A549 (cell line): ENCODE measurements at regions not wholly inside any gene's neighbourhood (a gene's known extent, or its start where the extent isn't known, plus 50 kb on each side); places are given as distances from the start of the nearest gene placed in this dataset.

Experiments used
- ATAC-seq, 2 experiments: fragments of 200-7000 bp in 1 of 2; fragments of >200 bp in 1 of 2; cut with Nextera tagmentation in 1 of 2; cut with Tn5 transposase in 1 of 2; 3 replicates each; pipeline versions ENCODE4 v1.8.0 to v1.9.1; 2018 to 2020; ENCODE audit warnings: mild to moderate bottlenecking in 1 of 2, moderate library complexity in 1 of 2
- CTCF ChIA-PET: fragments of 300-600 bp; sonication (Branson Sonifier 250); formaldehyde crosslinking; extraction: SDS; loops from one replicate; lab custom pipeline; 2021; ENCODE audit warnings: antibody characterized with exemption, inconsistent platforms; lab: Yijun Ruan, JAX
- POLR2A ChIA-PET: fragments of 350-600 bp; formaldehyde crosslinking; extraction: SDS; loops from one replicate; lab custom pipeline; 2021; ENCODE audit warnings: antibody characterized with exemption, inconsistent platforms; lab: Yijun Ruan, JAX
- DNase-seq, 2 experiments: peaks; one replicate each; pipeline versions ENCODE4 v3.0.0 to v3.0.0-alpha.2; 2011 to 2016; ENCODE audit warnings: low read depth in 1 of 2, low spot score in 1 of 2
- FAIRE-seq: peaks from 2 replicates; lab custom pipeline; 2011; peaks lifted over from hg19 to GRCh38; lab: Jason Lieb, UNC
- H3K27ac ChIP-seq, 2 experiments: fragments of >200 bp; sonication (Bioruptor Twin); formaldehyde crosslinking; 3 replicates each; pipeline ENCODE4 v1.5.1; 2016 to 2017
- H3K4me1 ChIP-seq: fragments of >200 bp; sonication (Bioruptor Twin); formaldehyde crosslinking; 3 replicates; pipeline ENCODE4 v1.6.1; 2016
- H3K4me2 ChIP-seq: fragments of >200 bp; sonication (Bioruptor Twin); formaldehyde crosslinking; 3 replicates; pipeline ENCODE4 v1.6.1; 2016
- H3K4me3 ChIP-seq: fragments of >200 bp; sonication (Bioruptor Twin); formaldehyde crosslinking; 3 replicates; pipeline ENCODE4 v1.5.1; 2016
- H3K9me3 ChIP-seq: fragments of >200 bp; sonication (Bioruptor Twin); formaldehyde crosslinking; 3 replicates; pipeline ENCODE4 v1.6.1; 2016
- CBX8 ChIP-seq: fragments of 200-600 bp; sonication (generic); IDR thresholded peaks from 2 replicates; pipeline ENCODE4 v1.6.1; 2016
- ESRRA ChIP-seq: fragments of 150-350 bp; IDR thresholded peaks from 2 replicates; pipeline ENCODE4 v1.6.1; 2014; ENCODE audit warnings: mild to moderate bottlenecking, low read length, borderline replicate concordance
- GATA3 ChIP-seq: IDR thresholded peaks from 2 replicates; pipeline ENCODE4 v1.6.1; 2012; ENCODE audit warnings: borderline replicate concordance
- HEYL ChIP-seq: fragments of 250-450 bp; sonication (Bioruptor Pico); IDR thresholded peaks from 2 replicates; pipeline ENCODE4 v1.8.0; 2021; ENCODE audit warnings: mild to moderate bottlenecking, moderate library complexity
- JUN ChIP-seq, 2 experiments: fragments of >200 bp; sonication (Bioruptor Twin); formaldehyde crosslinking; IDR thresholded peaks; 2 replicates in 1 of 2; 3 replicates in 1 of 2; pipeline ENCODE4 v1.6.1; 2016 to 2017
- JUNB ChIP-seq: fragments of >200 bp; sonication (Bioruptor Twin); formaldehyde crosslinking; IDR thresholded peaks from 2 replicates; pipeline ENCODE4 v1.6.1; 2016
- NFE2L2 ChIP-seq: fragments of 150-350 bp; conservative IDR thresholded peaks from 2 replicates; pipeline ENCODE4 v1.6.1; 2014; ENCODE audit warnings: low read length
- NPAS2 ChIP-seq: fragments of 250-450 bp; sonication (Bioruptor Pico); IDR thresholded peaks from 2 replicates; pipeline ENCODE4 v1.8.0; 2022; ENCODE audit warnings: mild to moderate bottlenecking, moderate library complexity, borderline replicate concordance
- PHF8 ChIP-seq: fragments of 200-600 bp; sonication (generic); IDR thresholded peaks from 2 replicates; pipeline ENCODE4 v1.6.1; 2016; ENCODE audit warnings: low read depth, mild to moderate bottlenecking, antibody characterized with exemption, moderate library complexity, borderline replicate concordance
- RFX5 ChIP-seq: fragments of 450-650 bp; IDR thresholded peaks from 2 replicates; pipeline ENCODE4 v1.7.1; 2014; ENCODE audit warnings: antibody characterized with exemption, mild to moderate bottlenecking, moderate library complexity
- RNF2 ChIP-seq: fragments of 200-600 bp; sonication (generic); IDR thresholded peaks from 2 replicates; pipeline ENCODE4 v1.6.1; 2016; ENCODE audit warnings: low read depth, mild to moderate bottlenecking, antibody characterized with exemption, moderate library complexity, borderline replicate concordance
- ZFP36 ChIP-seq: fragments of 450-650 bp; IDR thresholded peaks from 2 replicates; pipeline ENCODE4 v1.6.1; 2014; ENCODE audit warnings: borderline replicate concordance; ENCODE audit not compliant: partially characterized antibody
- TF ChIP-seq, protein P1 (sequence below): fragments of >200 bp; sonication (Bioruptor Twin); formaldehyde crosslinking; IDR thresholded peaks from 3 replicates; pipeline ENCODE4 v1.6.1; 2016
- TF ChIP-seq, protein P2 (sequence below): fragments of 450-650 bp; IDR thresholded peaks from 2 replicates; pipeline ENCODE4 v1.6.1; 2014; ENCODE audit warnings: antibody characterized with exemption
- TF ChIP-seq, protein P3 (sequence below): fragments of >200 bp; sonication (Bioruptor Twin); formaldehyde crosslinking; IDR thresholded peaks from 2 replicates; pipeline ENCODE4 v1.6.1; 2016
- TF ChIP-seq, protein P4 (sequence below): fragments of 250-450 bp; sonication (Bioruptor Pico); IDR thresholded peaks from 2 replicates; pipeline ENCODE4 v1.5.0; 2021; ENCODE audit warnings: mild to moderate bottlenecking, moderate library complexity, borderline replicate concordance
- TF ChIP-seq, protein P5 (sequence below): IDR thresholded peaks from 2 replicates; pipeline ENCODE4 v1.6.1; 2012
- TF ChIP-seq, protein P6 (sequence below): IDR thresholded peaks from 2 replicates; pipeline ENCODE4 v1.6.1; 2012; ENCODE audit warnings: low read depth, borderline replicate concordance
- TF ChIP-seq, protein P7 (sequence below): fragments of 150-350 bp; IDR thresholded peaks from 2 replicates; pipeline ENCODE4 v1.6.1; 2014; ENCODE audit warnings: low read depth, mild to moderate bottlenecking, low read length
- TF ChIP-seq, protein P8 (sequence below): IDR thresholded peaks from 2 replicates; pipeline ENCODE4 v1.6.1; 2012

DNA sequence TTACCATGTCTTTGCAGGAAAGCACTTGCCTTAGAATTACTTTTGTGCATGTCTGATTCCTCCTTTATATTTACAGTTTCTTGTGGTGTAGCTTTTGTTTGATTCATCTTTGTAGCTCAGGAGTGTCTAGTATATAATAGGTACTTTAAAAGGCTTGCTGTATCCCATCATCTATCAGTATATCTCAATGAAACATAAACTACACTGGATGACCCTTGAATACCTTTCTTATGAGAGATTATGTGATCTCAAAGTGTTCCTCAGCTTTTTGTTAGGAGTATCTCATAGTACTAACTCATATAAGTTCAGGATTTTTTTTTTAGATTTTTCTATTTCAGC, 234.8 kb downstream of the PYDC2 start:
- Histone ChIP-seq H3K9me3 (no peaks in the 10 kb centered on the region), H3K27ac (no peak overlapping the region), H3K4me1 (no peaks in the 10 kb centered on the region), H3K4me3 (no peak overlapping the region), H3K4me2 (no peak overlapping the region)
- ChIA-PET POLR2A (no interaction called here), CTCF (no interaction called here)
- TF ChIP-seq RNF2: no peak
- TF ChIP-seq, protein P1, sequence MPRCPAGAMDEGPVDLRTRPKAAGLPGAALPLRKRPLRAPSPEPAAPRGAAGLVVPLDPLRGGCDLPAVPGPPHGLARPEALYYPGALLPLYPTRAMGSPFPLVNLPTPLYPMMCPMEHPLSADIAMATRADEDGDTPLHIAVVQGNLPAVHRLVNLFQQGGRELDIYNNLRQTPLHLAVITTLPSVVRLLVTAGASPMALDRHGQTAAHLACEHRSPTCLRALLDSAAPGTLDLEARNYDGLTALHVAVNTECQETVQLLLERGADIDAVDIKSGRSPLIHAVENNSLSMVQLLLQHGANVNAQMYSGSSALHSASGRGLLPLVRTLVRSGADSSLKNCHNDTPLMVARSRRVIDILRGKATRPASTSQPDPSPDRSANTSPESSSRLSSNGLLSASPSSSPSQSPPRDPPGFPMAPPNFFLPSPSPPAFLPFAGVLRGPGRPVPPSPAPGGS: no peak
- ATAC-seq: no peak
- no peak for DNase-seq
- FAIRE-seq: no peak

DNA sequence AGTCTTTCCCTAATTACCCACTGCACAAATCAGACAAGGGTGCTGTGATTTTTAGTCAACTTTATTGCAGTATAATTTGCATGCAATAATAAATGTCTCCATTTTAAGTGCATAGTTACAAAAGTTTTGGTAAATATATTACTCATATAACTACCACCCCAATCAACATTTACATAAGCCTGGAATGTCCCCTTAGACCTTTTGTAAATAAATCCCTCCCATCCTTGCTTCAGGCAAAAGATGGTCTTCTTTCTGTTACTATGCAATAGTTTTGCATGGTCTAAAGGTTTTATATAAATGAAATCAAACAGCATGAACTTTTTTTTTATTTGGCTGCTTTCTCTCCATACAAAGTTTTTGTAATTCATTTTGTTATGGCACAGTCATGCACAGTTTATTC, 235.4 kb downstream of the PYDC2 start:
- Histone ChIP-seq H3K4me2 (no peak overlapping the region), H3K4me1 (no peaks in the 10 kb centered on the region), H3K9me3 (no peaks in the 10 kb centered on the region), H3K4me3 (no peak overlapping the region), H3K27ac (no peak overlapping the region)
- TF ChIP-seq, protein P2, sequence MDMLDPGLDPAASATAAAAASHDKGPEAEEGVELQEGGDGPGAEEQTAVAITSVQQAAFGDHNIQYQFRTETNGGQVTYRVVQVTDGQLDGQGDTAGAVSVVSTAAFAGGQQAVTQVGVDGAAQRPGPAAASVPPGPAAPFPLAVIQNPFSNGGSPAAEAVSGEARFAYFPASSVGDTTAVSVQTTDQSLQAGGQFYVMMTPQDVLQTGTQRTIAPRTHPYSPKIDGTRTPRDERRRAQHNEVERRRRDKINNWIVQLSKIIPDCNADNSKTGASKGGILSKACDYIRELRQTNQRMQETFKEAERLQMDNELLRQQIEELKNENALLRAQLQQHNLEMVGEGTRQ: no peak
- TF ChIP-seq, protein P3, sequence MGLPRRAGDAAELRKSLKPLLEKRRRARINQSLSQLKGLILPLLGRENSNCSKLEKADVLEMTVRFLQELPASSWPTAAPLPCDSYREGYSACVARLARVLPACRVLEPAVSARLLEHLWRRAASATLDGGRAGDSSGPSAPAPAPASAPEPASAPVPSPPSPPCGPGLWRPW: no peak
- TF ChIP-seq GATA3 (no peak), ZFP36 (no peak), NPAS2 (CRISPR knock-in tag) (no peak), PHF8 (no peak), NFE2L2 (no peak), ESRRA (no peak), JUNB (no peak), RFX5 (no peak), JUN (IDR thresholded peaks at IDR 0.05) (no peak), CBX8 (no peak), HEYL (CRISPR knock-in tag) (no peak)
- TF ChIP-seq, protein P4, sequence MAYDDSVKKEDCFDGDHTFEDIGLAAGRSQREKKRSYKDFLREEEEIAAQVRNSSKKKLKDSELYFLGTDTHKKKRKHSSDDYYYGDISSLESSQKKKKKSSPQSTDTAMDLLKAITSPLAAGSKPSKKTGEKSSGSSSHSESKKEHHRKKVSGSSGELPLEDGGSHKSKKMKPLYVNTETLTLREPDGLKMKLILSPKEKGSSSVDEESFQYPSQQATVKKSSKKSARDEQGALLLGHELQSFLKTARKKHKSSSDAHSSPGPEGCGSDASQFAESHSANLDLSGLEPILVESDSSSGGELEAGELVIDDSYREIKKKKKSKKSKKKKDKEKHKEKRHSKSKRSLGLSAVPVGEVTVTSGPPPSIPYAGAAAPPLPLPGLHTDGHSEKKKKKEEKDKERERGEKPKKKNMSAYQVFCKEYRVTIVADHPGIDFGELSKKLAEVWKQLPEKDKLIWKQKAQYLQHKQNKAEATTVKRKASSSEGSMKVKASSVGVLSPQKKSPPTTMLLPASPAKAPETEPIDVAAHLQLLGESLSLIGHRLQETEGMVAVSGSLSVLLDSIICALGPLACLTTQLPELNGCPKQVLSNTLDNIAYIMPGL (CRISPR knock-in tag): no peak
- TF ChIP-seq, protein P5, sequence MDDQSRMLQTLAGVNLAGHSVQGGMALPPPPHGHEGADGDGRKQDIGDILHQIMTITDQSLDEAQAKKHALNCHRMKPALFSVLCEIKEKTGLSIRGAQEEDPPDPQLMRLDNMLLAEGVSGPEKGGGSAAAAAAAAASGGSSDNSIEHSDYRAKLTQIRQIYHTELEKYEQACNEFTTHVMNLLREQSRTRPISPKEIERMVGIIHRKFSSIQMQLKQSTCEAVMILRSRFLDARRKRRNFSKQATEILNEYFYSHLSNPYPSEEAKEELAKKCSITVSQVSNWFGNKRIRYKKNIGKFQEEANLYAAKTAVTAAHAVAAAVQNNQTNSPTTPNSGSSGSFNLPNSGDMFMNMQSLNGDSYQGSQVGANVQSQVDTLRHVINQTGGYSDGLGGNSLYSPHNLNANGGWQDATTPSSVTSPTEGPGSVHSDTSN: no peak
- TF ChIP-seq, protein P6, sequence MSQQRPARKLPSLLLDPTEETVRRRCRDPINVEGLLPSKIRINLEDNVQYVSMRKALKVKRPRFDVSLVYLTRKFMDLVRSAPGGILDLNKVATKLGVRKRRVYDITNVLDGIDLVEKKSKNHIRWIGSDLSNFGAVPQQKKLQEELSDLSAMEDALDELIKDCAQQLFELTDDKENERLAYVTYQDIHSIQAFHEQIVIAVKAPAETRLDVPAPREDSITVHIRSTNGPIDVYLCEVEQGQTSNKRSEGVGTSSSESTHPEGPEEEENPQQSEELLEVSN: no peak
- TF ChIP-seq, protein P7, sequence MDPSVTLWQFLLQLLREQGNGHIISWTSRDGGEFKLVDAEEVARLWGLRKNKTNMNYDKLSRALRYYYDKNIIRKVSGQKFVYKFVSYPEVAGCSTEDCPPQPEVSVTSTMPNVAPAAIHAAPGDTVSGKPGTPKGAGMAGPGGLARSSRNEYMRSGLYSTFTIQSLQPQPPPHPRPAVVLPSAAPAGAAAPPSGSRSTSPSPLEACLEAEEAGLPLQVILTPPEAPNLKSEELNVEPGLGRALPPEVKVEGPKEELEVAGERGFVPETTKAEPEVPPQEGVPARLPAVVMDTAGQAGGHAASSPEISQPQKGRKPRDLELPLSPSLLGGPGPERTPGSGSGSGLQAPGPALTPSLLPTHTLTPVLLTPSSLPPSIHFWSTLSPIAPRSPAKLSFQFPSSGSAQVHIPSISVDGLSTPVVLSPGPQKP: no peak
- TF ChIP-seq, protein P8, sequence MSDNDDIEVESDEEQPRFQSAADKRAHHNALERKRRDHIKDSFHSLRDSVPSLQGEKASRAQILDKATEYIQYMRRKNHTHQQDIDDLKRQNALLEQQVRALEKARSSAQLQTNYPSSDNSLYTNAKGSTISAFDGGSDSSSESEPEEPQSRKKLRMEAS: no peak
- DNase-seq: no peak
- ATAC-seq: no peak
- no peak for FAIRE-seq
- ChIA-PET POLR2A (no interaction called here), CTCF (no interaction called here)
